RWPE2 (cell line): ENCODE measurements at regions not wholly inside any gene's neighbourhood (a gene's known extent, or its start where the extent isn't known, plus 50 kb on each side); places are given as distances from the start of the nearest gene placed in this dataset.
"Not testable (repeated sequence)": the region's sequence is repeated elsewhere in the genome, so short reads cannot be mapped to it uniquely, and the experiment has no call there.

ENCODE experiments used
- ATAC-seq: fragments of 200-7000 bp; cut with Tn5 transposase; 3 replicates; pipeline ENCODE4 v1.9.1; 2021; ENCODE audit warnings: low read depth
- DNase-seq: peaks from one replicate; pipeline ENCODE4 v3.0.0-alpha.2; 2020; ENCODE audit warnings: low spot score
- H3K27ac ChIP-seq: fragments of 450-650 bp; 2 replicates; pipeline ENCODE4 v1.5.1; 2017; ENCODE audit warnings: mild to moderate bottlenecking; ENCODE audit not compliant: poor library complexity, severe bottlenecking
- H3K27me3 ChIP-seq: fragments of 250-450 bp; sonication (Bioruptor Pico); 2 replicates; pipeline ENCODE4 v1.5.1; 2021; ENCODE audit warnings: mild to moderate bottlenecking, moderate library complexity; ENCODE audit not compliant: insufficient read depth, poor library complexity, severe bottlenecking
- H3K36me3 ChIP-seq: fragments of 250-450 bp; sonication (Bioruptor Pico); 2 replicates; pipeline ENCODE4 v1.5.1; 2020; ENCODE audit warnings: low read depth, mild to moderate bottlenecking, moderate library complexity
- H3K4me1 ChIP-seq: fragments of 250-450 bp; sonication (Bioruptor Pico); 2 replicates; pipeline ENCODE4 v1.5.1; 2021; ENCODE audit warnings: mild to moderate bottlenecking, moderate library complexity; ENCODE audit not compliant: insufficient read depth, poor library complexity, severe bottlenecking
- H3K4me3 ChIP-seq: fragments of 250-450 bp; sonication (Bioruptor Pico); 2 replicates; pipeline ENCODE4 v1.5.1; 2021; ENCODE audit warnings: mild to moderate bottlenecking, moderate library complexity; ENCODE audit not compliant: severe bottlenecking
- H3K9me3 ChIP-seq: fragments of 250-450 bp; sonication (Bioruptor Pico); 2 replicates; pipeline ENCODE4 v1.5.1; 2021; ENCODE audit warnings: mild to moderate bottlenecking, moderate library complexity; ENCODE audit not compliant: severe bottlenecking

DNA sequence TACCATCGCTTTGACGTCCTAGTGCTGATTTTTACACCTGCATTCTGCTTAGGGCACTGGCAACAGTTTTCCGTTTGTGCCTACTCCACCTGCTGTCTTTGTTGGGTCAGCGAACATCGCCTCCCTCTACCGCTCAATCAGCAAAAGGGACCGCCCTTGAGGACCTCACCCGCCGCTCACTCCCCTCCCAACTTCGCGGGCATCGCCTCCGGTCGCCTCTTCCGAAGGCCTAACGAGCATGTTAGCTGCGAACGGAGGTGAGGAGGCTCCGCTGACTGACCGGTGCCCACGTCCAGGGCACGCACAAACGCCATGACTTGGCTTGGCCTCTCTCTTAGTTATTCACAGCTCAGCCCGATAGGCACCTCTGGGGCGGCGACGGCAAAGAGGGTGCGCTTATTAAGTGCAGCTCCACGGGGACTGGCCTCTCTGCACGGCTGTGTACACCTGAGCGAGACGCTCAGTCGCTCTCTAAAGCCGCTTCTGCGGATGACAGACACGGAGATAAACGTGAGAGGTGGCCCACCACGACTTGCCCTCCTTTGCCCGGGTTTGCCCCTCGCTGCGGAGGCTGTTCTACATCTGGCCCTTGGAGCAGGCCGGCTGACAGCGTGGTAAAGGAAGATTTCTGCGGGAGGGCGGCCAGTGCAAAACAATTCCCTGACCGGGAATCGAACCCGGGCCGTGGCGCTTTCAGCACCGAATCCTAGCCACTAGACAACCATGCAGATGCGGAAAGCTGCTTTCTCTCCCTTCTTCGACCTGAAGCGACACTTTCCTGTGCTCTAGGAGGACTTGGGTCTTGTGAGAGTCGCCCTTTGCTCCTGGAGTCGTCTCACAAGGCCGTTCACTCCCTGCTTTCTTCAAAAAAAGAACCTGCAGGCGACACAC is 81.6 kb upstream of the FCGR1A start:
- not testable (repeated sequence) for DNase-seq, H3K36me3 ChIP-seq, H3K9me3 ChIP-seq, H3K4me1 ChIP-seq, H3K27me3 ChIP-seq, H3K4me3 ChIP-seq, H3K27ac ChIP-seq
- 0 out of 3 replicates have a peak, but pooled peaks have one; percentile 27 for ATAC-seq

DNA sequence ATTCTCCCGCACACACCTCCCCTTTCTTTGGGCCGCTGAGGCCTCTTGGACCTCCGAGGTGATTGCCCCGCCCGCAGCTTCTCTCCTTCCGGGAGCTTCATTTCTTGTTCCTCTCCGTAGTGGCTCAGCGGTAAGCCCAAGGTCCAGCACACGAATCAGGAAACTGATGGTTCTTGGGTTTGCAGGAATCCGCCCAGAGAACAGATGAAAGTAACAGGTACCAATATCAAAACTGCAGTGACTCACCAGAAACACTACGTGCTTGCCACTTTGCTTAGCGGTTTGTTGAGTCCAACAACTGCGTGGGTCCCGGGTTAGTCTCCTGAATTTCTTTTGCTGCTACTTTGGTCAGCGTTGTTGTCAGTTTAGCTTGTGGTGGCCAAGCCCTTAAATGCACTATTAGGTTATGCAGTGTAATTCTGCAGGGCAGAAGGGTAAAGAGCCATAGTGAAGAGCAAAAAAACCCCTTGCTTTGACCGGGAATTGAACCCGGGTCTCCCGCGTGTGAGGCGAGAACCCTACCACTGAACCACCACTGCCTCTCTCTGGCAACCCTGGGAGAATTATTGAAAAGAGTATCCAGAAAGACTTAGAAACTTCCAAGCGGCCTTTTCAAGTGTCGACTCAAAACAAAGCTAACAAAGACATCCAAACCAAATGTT is 74.2 kb upstream of the FCGR1A start:
- ATAC-seq, result peak; percentile 58; the same call in 1 of the 3 replicates
- not testable (repeated sequence) for H3K4me3 ChIP-seq, H3K27me3 ChIP-seq, H3K27ac ChIP-seq, DNase-seq, H3K36me3 ChIP-seq, H3K9me3 ChIP-seq, H3K4me1 ChIP-seq

DNA sequence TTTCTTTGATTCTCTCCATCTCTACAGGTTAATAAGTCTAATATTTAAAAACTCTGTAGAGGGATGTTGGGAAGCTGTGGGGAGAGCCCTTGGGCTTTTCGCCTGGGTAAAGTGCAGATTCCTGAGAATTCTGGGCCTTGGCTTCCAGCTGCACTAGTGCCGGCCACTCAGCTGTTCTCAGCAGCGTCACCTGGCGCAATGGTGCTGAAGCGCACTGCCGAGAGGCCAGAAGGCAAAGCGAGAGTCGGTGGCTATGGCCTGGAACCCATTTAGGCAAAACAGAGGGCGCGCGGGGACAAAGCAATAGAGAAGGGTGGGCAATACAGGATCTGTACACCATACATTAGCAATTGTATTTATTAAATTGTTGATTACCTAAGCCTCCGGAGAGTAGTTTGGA is 70.8 kb upstream of the FCGR1A start:
- H3K4me3 ChIP-seq, H3K27me3 ChIP-seq, H3K36me3 ChIP-seq, DNase-seq, H3K4me1 ChIP-seq, H3K9me3 ChIP-seq, H3K27ac ChIP-seq: not testable (repeated sequence)
- peak; percentile 62 for ATAC-seq

DNA sequence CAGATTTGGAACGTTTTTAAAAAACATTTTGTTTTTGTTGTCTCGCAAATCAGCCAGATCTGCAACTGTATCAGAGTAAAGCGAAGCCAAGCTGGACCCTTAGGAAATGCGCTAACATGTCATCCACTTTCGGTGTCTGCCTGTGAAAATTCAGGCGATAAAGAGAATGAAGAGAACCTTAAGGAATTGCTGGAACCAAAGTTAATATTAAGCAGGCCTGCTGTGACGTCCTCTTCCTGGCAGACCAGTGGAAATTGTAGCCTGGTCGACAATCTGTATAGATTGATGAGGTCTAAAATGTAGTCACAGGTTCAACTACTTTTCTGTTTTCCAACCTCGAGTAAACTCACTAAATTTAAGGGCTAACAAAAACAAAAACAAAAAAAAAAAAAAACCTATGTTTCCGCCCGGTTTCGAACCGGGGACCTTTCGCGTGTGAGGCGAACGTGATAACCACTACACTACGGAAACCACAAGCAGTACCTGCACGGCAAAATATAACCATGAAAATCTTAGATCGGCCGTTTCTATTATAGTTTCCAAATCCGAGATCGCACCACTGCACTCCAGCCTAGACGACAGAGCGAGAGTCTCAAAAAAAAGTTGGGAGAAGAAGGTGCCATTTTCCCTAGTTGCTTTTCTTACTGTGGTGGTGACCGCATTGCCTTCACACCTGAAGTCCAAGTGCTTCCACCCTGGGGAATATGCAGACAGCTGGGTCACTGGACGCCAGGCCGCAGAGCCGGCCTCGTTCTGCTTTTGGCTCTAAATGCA is 70.2 kb upstream of the FCGR1A start:
- H3K27ac ChIP-seq, ATAC-seq, H3K4me3 ChIP-seq: not testable (repeated sequence)

DNA sequence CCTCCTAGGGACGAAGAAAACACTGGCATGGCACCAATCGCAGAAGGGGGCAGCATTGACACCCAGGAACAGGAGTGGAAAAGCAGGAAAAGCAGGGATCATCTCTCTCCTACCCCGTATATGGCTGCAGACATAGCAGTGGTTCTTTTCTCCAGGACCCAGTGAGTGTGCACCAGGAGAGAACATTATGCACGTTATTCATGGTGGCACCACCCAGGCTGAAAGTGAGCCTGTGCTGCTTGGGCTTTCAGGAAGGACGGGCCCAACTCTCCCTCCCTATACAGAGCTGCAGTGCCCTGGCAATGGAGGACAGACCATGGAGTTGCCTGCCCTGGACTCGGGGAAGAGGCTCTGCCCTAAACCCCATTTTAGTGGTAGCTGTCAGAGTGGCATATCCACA is 69.0 kb upstream of the FCGR1A start:
- DNase-seq, H3K4me3 ChIP-seq, H3K4me1 ChIP-seq, H3K27ac ChIP-seq, H3K9me3 ChIP-seq, H3K36me3 ChIP-seq, H3K27me3 ChIP-seq: not testable (repeated sequence)
- ATAC-seq, result peak; percentile 51; the same call in 2 of the 3 replicates

More for the DNA sequence above, 70.2 kb upstream of the FCGR1A start:
- not testable (repeated sequence) for DNase-seq, H3K4me1 ChIP-seq, H3K36me3 ChIP-seq, H3K27me3 ChIP-seq, H3K9me3 ChIP-seq

DNA sequence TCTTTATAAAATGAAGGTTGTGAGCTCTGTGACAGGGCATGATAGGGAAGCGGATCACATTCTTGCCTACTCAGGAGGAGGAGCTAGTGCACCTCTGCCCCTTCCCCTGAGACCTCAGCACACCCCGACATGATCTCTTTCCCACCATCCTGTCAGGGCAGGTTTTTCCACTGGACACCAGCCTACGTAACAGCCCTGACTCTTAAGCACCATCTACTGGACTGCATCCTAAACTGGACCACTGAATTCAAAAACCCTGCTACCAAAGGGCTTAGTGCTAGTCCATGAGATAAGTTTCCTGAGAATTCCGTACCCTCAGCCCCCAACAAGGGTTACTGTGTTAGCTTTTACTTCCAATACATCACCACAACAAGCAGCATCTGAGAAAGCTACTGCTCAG is 68.5 kb upstream of the FCGR1A start:
- not testable (repeated sequence) for H3K27me3 ChIP-seq

DNA sequence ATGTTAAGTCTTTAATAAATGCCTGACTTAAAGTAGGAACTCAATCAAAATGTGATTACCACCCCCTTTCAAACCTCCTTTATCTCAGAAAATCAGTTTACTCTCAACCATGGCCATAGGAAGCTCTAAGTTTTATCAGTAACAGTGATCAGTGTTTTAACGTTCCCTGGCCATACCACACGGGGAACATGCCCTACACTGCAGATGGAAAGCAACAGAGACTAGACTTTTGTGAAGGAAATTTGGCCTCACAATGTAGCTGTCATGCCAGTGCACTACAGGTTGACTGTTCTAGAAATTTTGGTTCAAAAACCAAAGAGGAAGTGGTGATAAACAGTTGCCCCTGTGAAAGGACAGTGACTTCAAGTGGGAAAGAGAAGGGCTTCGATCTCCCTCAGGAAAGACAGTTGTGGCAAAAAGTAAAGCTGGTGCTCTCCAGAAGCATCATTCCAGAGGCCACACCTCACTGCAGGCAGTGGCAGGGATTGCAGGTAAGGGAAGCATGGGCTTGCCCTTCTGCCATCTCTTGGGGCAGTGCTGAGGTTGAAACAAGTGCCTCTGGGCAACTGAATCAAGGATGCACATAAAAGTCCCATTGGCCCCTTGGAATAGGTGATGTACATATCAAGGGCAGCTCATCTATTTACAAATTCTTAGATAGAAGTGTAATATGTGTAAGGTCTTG is 57.7 kb upstream of the FCGR1A start:
- not testable (repeated sequence) for H3K27ac ChIP-seq, H3K9me3 ChIP-seq, ATAC-seq, H3K4me3 ChIP-seq, H3K27me3 ChIP-seq, H3K36me3 ChIP-seq, DNase-seq, H3K4me1 ChIP-seq

More for the DNA sequence above, 68.5 kb upstream of the FCGR1A start:
- not testable (repeated sequence) for H3K27ac ChIP-seq, H3K9me3 ChIP-seq, H3K4me1 ChIP-seq, H3K36me3 ChIP-seq, H3K4me3 ChIP-seq, DNase-seq
- ATAC-seq, result peak; percentile 70

DNA sequence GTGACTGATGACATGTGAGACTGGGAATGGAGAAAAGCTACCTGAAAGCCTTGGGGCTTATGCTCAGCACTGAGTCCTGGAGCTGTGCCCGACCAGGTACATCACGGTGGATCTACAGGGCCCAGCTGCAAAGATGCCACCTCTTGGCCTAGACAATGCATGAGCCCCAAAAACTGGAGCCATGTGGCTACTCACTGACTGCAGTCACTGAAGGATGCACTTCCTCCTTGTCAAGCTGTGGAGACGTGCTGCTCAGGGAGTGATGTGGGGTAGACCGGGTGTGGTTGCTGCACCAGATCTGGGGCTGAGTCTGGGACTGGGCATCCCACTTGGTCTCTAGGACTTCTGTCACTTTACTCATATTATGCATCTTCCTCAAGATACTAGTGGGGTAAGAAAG is 55.8 kb upstream of the FCGR1A start:
- not testable (repeated sequence) for H3K27ac ChIP-seq, DNase-seq, ATAC-seq, H3K36me3 ChIP-seq, H3K4me1 ChIP-seq, H3K27me3 ChIP-seq, H3K9me3 ChIP-seq, H3K4me3 ChIP-seq

DNA sequence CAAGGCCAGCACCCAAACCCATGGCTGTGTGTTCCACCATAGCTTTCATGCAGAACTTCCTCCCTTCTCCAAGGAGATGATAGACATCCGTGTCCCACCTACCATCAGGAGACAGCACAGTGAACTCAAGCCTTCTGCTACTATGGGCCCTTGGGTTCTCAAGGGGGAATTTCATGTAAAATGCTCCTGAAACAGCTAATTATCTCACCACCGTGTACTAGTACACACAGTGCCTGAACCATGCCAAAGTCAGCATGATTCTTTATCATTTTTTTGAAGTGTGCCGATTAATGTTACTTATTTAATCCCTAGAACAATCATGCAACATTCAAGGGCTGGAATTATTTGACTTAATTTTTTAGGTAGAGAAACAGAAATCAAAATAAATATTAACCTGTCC is 53.9 kb upstream of the FCGR1A start:
- H3K4me3 ChIP-seq, ATAC-seq, H3K27me3 ChIP-seq, H3K27ac ChIP-seq, H3K36me3 ChIP-seq, H3K4me1 ChIP-seq, DNase-seq, H3K9me3 ChIP-seq: not testable (repeated sequence)
